Mammary epithelial cell (primary cell): ENCODE measurements at regions not wholly inside any gene's neighbourhood (a gene's known extent, or its start where the extent isn't known, plus 50 kb on each side); places are given as distances from the start of the nearest gene placed in this dataset.

ENCODE experiments used
- CTCF ChIP-seq, 2 donors: IDR thresholded peaks in 1 of 2; conservative IDR thresholded peaks in 1 of 2; 2 replicates each; pipeline ENCODE4 v1.5.1; 2011 to 2012; ENCODE audit warnings: inconsistent platforms in 2 of 2, low read length in 2 of 2, mild to moderate bottlenecking in 2 of 2, control low read depth in 1 of 2, low read depth in 1 of 2; ENCODE audit not compliant: insufficient read depth in 1 of 2; ENCODE audit errors: extremely low read depth in 1 of 2
- EZH2 ChIP-seq: IDR thresholded peaks from 2 replicates; pipeline ENCODE4 v1.6.1; 2012; ENCODE audit warnings: low read length, inconsistent platforms, borderline replicate concordance

- TF ChIP-seq CTCF (conservative IDR thresholded peaks at IDR 0.05 in 1 of 2, IDR thresholded peaks at IDR 0.05 in 1 of 2; ENCODE audit: extremely low read depth in 1 of 2, insufficient read depth in 1 of 2, low read depth in 1 of 2, low read length in 2 of 2) (no peak), EZH2 (no peak)
Measured at GRCh38 chr10:131742500-131742951, 158.3 kb upstream of the PPP2R2D start.
